ENCODE measurements at regions not wholly inside any gene's neighbourhood (a gene's known extent, or its start where the extent isn't known, plus 50 kb on each side); places are given as distances from the start of the nearest gene placed in this dataset.

GRCh38 chr20:39645131-39645530 is 683.0 kb downstream of the DHX35 start (continued):
- TF ChIP-seq AFF4 (CRISPR knock-in tag; IDR thresholded peaks at IDR 0.05; ENCODE audit: borderline replicate concordance) (no peak), ZNF317 (CRISPR knock-in tag; IDR thresholded peaks at IDR 0.05; ENCODE audit: borderline replicate concordance, low read depth) (no peak), HMGA2 (CRISPR knock-in tag; IDR thresholded peaks at IDR 0.05) (no peak), OVOL2 (CRISPR knock-in tag; IDR thresholded peaks at IDR 0.05; ENCODE audit: borderline replicate concordance) (no peak), E2F5 (CRISPR knock-in tag; IDR thresholded peaks at IDR 0.05) (no peak), ZNF281 (CRISPR knock-in tag; IDR thresholded peaks at IDR 0.05) (no peak)

- Mint-ChIP-seq H3K36me3 (no peaks in the 10 kb centered on the region), H3K4me1 (peaks cover 43% of the 10 kb centered on the region), H3K27ac (no peak overlapping the region), H3K9me3 (no peaks in the 10 kb centered on the region), H3K4me3 (no peak overlapping the region), H3K27me3 (ENCODE audit: low read depth) (no peaks in the 10 kb centered on the region)
- CTCF ChIA-PET = no interaction called here
- no peak for TF ChIP-seq ZNF232 (CRISPR knock-in tag; IDR thresholded peaks at IDR 0.05)
- TF ChIP-seq CTCF (IDR thresholded peaks at IDR 0.05) = no peak
- TF ChIP-seq NR2C2 (CRISPR knock-in tag; IDR thresholded peaks at IDR 0.05) = no peak
- ATAC-seq (no peak), DNase-seq (ENCODE audit: low spot score) (no peak)
- POLR2A ChIA-PET = no interaction called here
Measured at GRCh38 chr20:39643292-39643691, 681.1 kb downstream of the DHX35 start.

- no peaks in the 10 kb centered on the region for H3K9me3 Mint-ChIP-seq
- peaks cover 34% of the 10 kb centered on the region for H3K4me1 Mint-ChIP-seq
- no peak overlapping the region for H3K4me3 Mint-ChIP-seq
- no peak overlapping the region for H3K27ac Mint-ChIP-seq
- POLR2A ChIA-PET = no interaction called here
- no peaks in the 10 kb centered on the region for H3K27me3 Mint-ChIP-seq (ENCODE audit: low read depth)
- no peaks in the 10 kb centered on the region for H3K36me3 Mint-ChIP-seq
- TF ChIP-seq ATF2 (CRISPR knock-in tag; IDR thresholded peaks at IDR 0.05; ENCODE audit: borderline replicate concordance, low read depth) (no peak), SMAD4 (CRISPR knock-in tag; IDR thresholded peaks at IDR 0.05) (no peak), CBFB (CRISPR knock-in tag; IDR thresholded peaks at IDR 0.05; ENCODE audit: low read depth) (no peak), E2F1 (CRISPR knock-in tag; IDR thresholded peaks at IDR 0.05) (no peak), PRDM15 (CRISPR knock-in tag; IDR thresholded peaks at IDR 0.05) (no peak), ZNF263 (CRISPR knock-in tag; IDR thresholded peaks at IDR 0.05; ENCODE audit: low read depth) (no peak), JUN (CRISPR knock-in tag; IDR thresholded peaks at IDR 0.05) (no peak), GRHL2 (CRISPR knock-in tag; IDR thresholded peaks at IDR 0.05; ENCODE audit: insufficient replicate concordance, severe bottlenecking) (no peak)
- DNase-seq (ENCODE audit: low spot score) = no peak
- CTCF ChIA-PET = no interaction called here
- no peak for ATAC-seq
Measured at GRCh38 chr20:39641423-39641822, 679.3 kb downstream of the DHX35 start.

All from WTC11 (cell line).